OCI-LY1 (cell line): ENCODE measurements at regions not wholly inside any gene's neighbourhood (a gene's known extent, or its start where the extent isn't known, plus 50 kb on each side); places are given as distances from the start of the nearest gene placed in this dataset.

Experiments used
- H2AFZ ChIP-seq: fragments of 200-600 bp; sonication (generic), shearing (Covaris generic); 2 replicates; pipeline ENCODE4 v1.6.0; 2014; ENCODE audit warnings: antibody characterized with exemption, mild to moderate bottlenecking, low read length
- H3F3A ChIP-seq: fragments of 200-600 bp; sonication (generic), shearing (Covaris generic); 2 replicates; pipeline ENCODE4 v1.6.0; 2014; ENCODE audit warnings: mild to moderate bottlenecking, antibody characterized with exemption, low read length, moderate library complexity; ENCODE audit not compliant: insufficient read depth
- H3K27ac ChIP-seq: fragments of 200-600 bp; sonication (generic); 2 replicates; pipeline ENCODE4 v1.5.1; 2014; ENCODE audit warnings: low read length, mixed run types, mild to moderate bottlenecking, low read depth; ENCODE audit not compliant: poor library complexity, severe bottlenecking
- H3K27me3 ChIP-seq: fragments of 200-600 bp; sonication (generic); 2 replicates; pipeline ENCODE4 v1.6.0; 2014; ENCODE audit warnings: antibody characterized with exemption, mild to moderate bottlenecking, low read length, moderate library complexity; ENCODE audit not compliant: insufficient read depth
- H3K36me3 ChIP-seq: fragments of 200-600 bp; sonication (generic); 2 replicates; pipeline ENCODE4 v1.6.1; 2014; ENCODE audit warnings: mild to moderate bottlenecking, antibody characterized with exemption, low read length, moderate library complexity, mixed read lengths; ENCODE audit not compliant: insufficient read depth
- H3K4me1 ChIP-seq: fragments of 200-600 bp; sonication (generic); 2 replicates; pipeline ENCODE4 v1.5.1; 2014; ENCODE audit warnings: mild to moderate bottlenecking, low read length, moderate library complexity; ENCODE audit not compliant: insufficient read depth, severe bottlenecking
- H3K4me2 ChIP-seq: fragments of 200-600 bp; sonication (generic), shearing (Covaris generic); 2 replicates; pipeline ENCODE4 v1.6.1; 2014; ENCODE audit warnings: low read length
- H3K4me3 ChIP-seq: fragments of 200-600 bp; sonication (generic); 2 replicates; pipeline ENCODE4 v1.5.1; 2014; ENCODE audit warnings: low read length, low read depth, mild to moderate bottlenecking, mixed read lengths; ENCODE audit not compliant: poor library complexity, severe bottlenecking
- H3K79me2 ChIP-seq: fragments of 200-600 bp; shearing (Covaris generic); 2 replicates; pipeline ENCODE4 v1.6.1; 2016; ENCODE audit warnings: mixed run types, low read length, mixed read lengths; ENCODE audit not compliant: insufficient read depth
- H3K9ac ChIP-seq: fragments of 200-600 bp; sonication (generic), shearing (Covaris generic); 2 replicates; pipeline ENCODE4 v1.6.1; 2014; ENCODE audit warnings: mild to moderate bottlenecking, low read length, mixed read lengths
- H3K9me2 ChIP-seq: fragments of 200-600 bp; sonication (generic), shearing (Covaris generic); 2 replicates; pipeline ENCODE4 v1.6.1; 2014; ENCODE audit warnings: low read depth, mild to moderate bottlenecking, low read length, mixed read lengths
- H3K9me3 ChIP-seq: fragments of 200-600 bp; shearing (Covaris generic); 2 replicates; pipeline ENCODE4 v1.6.1; 2014; ENCODE audit warnings: low read length, mixed read lengths
- H4K20me1 ChIP-seq: fragments of 200-600 bp; sonication (generic), shearing (Covaris generic); 2 replicates; pipeline ENCODE4 v1.6.0; 2016; ENCODE audit warnings: mild to moderate bottlenecking, low read length; ENCODE audit not compliant: insufficient read depth
- CTCF ChIP-seq: fragments of 200-600 bp; sonication (generic), shearing (Covaris generic); IDR thresholded peaks from 2 replicates; pipeline ENCODE4 v1.5.1; 2017; ENCODE audit warnings: mild to moderate bottlenecking, antibody characterized with exemption, low read length, moderate library complexity, mixed read lengths
- EZH2 ChIP-seq: fragments of 200-600 bp; sonication (generic), shearing (Covaris generic); IDR thresholded peaks from 2 replicates; pipeline ENCODE4 v1.8.0; 2017; ENCODE audit warnings: borderline replicate concordance, mixed run types, mild to moderate bottlenecking, antibody characterized with exemption, low read length, moderate library complexity, mixed read lengths

- Histone ChIP-seq H3K9ac (no peak overlapping the region), H4K20me1 (no peaks in the 10 kb centered on the region), H3K9me3 (no peaks in the 10 kb centered on the region), H3K4me3 (no peak overlapping the region), H3K36me3 (no peaks in the 10 kb centered on the region), H2AFZ (no peak overlapping the region), H3K4me1 (no peaks in the 10 kb centered on the region), H3F3A (no peaks in the 10 kb centered on the region), H3K4me2 (no peak overlapping the region), H3K27me3 (peaks cover 4% of the 10 kb centered on the region; the same call in 1 of the 2 replicates), H3K79me2 (no peaks in the 10 kb centered on the region), H3K9me2 (no peaks in the 10 kb centered on the region), H3K27ac (no peak overlapping the region)
- TF ChIP-seq CTCF: no peak
- no peak for TF ChIP-seq EZH2
Measured at GRCh38 chr6:44008821-44009370, 118.4 kb downstream of the MRPL14 start.

GRCh38 chr6:44007818-44008621 is 119.2 kb downstream of the MRPL14 start:
- Histone ChIP-seq H3F3A (no peaks in the 10 kb centered on the region), H3K36me3 (no peaks in the 10 kb centered on the region), H3K4me1 (peaks cover 2% of the 10 kb centered on the region), H3K4me3 (no peak overlapping the region), H3K4me2 (no peak overlapping the region), H3K27me3 (peaks cover 4% of the 10 kb centered on the region; the same call in 1 of the 2 replicates), H3K9ac (no peak overlapping the region), H3K79me2 (no peaks in the 10 kb centered on the region), H3K9me3 (no peaks in the 10 kb centered on the region), H3K9me2 (no peaks in the 10 kb centered on the region), H4K20me1 (no peaks in the 10 kb centered on the region), H2AFZ (no peak overlapping the region), H3K27ac (no peak overlapping the region)
- no peak for TF ChIP-seq EZH2
- TF ChIP-seq CTCF: no peak

- Histone ChIP-seq H3K79me2 (no peaks in the 10 kb centered on the region), H3K9me2 (no peaks in the 10 kb centered on the region), H3K36me3 (no peaks in the 10 kb centered on the region)
Measured at GRCh38 chr6:44006872-44007303, 120.4 kb downstream of the MRPL14 start.

More at GRCh38 chr6:44006872-44007303, 120.4 kb downstream of the MRPL14 start:
- no peaks in the 10 kb centered on the region for H3K9me3 ChIP-seq
- H3K27me3 ChIP-seq: peaks cover 4% of the 10 kb centered on the region; the same call in 1 of the 2 replicates
- H3F3A ChIP-seq: no peaks in the 10 kb centered on the region
- H4K20me1 ChIP-seq: no peaks in the 10 kb centered on the region
- no peak overlapping the region for H3K9ac ChIP-seq
- TF ChIP-seq EZH2 (no peak), CTCF (no peak)
- peaks cover 12% of the 10 kb centered on the region for H3K4me1 ChIP-seq
- H3K4me3 ChIP-seq: no peak overlapping the region
- no peak overlapping the region for H3K27ac ChIP-seq
- no peak overlapping the region for H2AFZ ChIP-seq
- H3K4me2 ChIP-seq: no peak overlapping the region
